Renal cortical epithelial cell (primary cell): ENCODE measurements at regions not wholly inside any gene's neighbourhood (a gene's known extent, or its start where the extent isn't known, plus 50 kb on each side); places are given as distances from the start of the nearest gene placed in this dataset.
A peak's percentile ranks its signal among the peaks of the same experiment; 100 is the strongest.
"Not testable (repeated sequence)": the region's sequence is repeated elsewhere in the genome, so short reads cannot be mapped to it uniquely, and the experiment has no call there.

Source experiments
- DNase-seq: peaks from one replicate; pipeline ENCODE4 v3.0.0-alpha.2; 2011; ENCODE audit warnings: low read depth

GRCh38 chr2:223464071-223464470 is 138.1 kb downstream of the SCG2 start:
- DNase-seq: no peak

- peak; percentile 100 for DNase-seq
Measured at GRCh38 chr2:223465793-223466192, 136.4 kb downstream of the SCG2 start.

GRCh38 chr2:223467196-223467595 is 135.0 kb downstream of the SCG2 start:
- no peak for DNase-seq

- peak; percentile 98 for DNase-seq
Measured at GRCh38 chr2:223469270-223470046, 132.7 kb downstream of the SCG2 start.

DNA sequence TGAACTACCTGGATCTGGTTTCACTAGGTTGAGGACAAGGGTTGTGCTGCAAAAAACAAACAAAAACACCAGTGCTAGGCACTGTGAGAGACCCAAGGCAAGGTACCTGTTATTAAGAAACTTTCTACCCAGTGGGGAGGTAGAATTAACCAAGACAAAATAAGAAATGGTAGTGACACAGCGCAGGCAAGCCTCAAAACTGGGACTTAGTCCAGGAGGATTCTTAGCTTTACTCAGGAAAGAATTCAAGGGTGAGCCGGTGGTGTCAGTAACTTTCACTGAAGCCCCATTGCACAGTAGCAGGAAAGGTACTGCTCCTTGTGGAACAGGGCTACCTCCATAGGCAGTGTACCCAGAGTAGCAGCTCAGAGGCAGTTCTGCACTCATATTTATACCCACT is 131.6 kb downstream of the SCG2 start:
- no peak for DNase-seq

GRCh38 chr2:223472771-223473170 is 129.4 kb downstream of the SCG2 start:
- no peak for DNase-seq

GRCh38 chr2:223474893-223475292 is 127.3 kb downstream of the SCG2 start:
- DNase-seq: no peak

GRCh38 chr2:223475901-223476300 is 126.3 kb downstream of the SCG2 start:
- DNase-seq: no peak

GRCh38 chr2:223477318-223477717 is 124.8 kb downstream of the SCG2 start:
- no peak for DNase-seq

- no peak for DNase-seq
Measured at GRCh38 chr2:223481486-223481885, 120.7 kb downstream of the SCG2 start.

GRCh38 chr2:223486751-223487150 is 115.4 kb downstream of the SCG2 start:
- DNase-seq: peak; percentile 90

DNA sequence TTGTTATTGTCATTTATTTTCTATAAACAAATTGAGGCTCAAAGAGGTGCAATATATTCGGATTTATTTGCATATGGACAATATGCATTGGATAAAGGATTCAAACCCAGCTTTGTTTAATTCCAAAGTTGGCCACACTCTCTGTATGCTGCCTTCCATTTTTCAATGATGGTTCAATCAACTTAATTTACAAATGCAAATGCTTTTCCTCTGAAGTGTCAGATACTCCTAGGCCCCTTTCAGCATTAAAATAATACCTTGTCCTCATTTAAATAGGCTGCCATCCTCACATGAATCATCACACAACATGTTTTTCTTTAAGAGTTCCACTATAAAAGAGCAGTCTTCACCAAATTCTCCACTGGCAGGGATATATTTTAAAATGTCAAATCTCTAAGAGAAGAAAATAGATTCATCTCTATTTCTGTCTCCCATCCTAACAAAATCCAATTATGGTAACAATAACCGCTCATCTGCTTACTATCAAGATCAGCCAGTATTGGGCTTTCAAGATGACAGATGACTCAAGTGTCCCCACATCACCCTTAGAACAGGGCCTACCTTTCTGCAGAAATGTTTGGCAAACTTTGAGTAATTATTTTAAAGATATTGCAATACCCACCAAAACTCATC is 114.8 kb downstream of the SCG2 start:
- DNase-seq: no peak

- DNase-seq: peak; percentile 66
Measured at GRCh38 chr2:223488814-223489213, 113.3 kb downstream of the SCG2 start.

GRCh38 chr2:223494496-223494895 is 107.7 kb downstream of the SCG2 start:
- peak; percentile 95 for DNase-seq

DNA sequence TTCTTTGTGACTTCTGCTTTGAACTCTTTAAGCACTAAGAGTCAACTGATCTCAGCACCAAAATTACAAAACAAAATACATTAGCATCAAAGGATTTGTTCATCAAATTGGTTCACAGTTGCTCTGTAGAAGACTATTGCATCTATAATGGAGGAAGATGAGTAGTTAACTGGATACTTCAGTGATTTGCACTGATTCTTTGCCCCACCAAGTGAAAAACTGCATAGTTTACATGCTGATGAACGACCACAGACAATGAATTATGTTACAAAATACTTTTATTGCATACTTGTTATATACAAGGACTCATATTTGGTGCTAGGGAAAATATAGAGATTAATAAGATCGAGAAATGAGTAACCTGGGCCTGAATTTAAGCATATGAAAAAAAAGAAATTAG is 107.2 kb downstream of the SCG2 start:
- DNase-seq: peak; percentile 66

DNA sequence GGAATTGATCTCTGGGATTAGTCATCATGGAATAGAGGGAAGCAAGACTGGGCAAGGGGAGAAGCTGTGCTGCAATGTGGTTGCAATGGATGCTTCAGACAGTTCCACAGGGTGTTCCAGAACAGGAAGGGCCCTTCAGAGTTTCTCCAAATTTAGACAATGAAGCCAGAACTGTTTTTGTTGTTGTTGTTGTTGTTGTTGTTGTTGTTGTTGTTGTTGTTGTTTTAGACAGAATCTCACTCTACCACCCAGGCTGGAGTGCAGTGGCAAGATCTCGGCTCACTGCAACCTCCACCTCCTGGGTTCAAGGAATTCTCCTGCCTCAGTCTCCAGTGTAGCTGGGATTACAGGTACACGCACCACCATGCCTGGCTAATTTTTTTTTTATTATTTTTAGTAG is 105.3 kb downstream of the SCG2 start:
- not testable (repeated sequence) for DNase-seq

GRCh38 chr2:223500709-223501108 is 101.5 kb downstream of the SCG2 start:
- DNase-seq: no peak

- peak; percentile 86 for DNase-seq
Measured at GRCh38 chr2:223501641-223502040, 100.5 kb downstream of the SCG2 start.

DNA sequence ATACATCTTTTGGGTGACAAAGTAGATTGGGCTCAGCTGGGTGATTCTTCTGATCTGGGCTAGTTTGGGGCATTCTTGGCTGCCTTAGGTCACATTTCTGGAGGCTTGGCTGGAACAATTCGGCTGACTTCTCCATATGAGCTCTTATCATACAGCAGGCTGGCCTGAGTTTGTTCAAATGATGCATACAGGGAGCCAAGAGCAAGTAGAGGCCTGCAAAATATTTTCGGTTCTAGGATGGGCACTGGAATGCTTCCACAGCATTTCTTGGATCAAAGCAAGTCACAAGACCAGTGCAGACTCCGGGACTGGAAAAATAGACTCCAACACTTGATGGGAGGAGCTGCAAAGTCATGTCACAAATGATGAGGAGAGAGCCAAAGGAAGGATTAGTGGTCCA is 98.4 kb downstream of the SCG2 start:
- DNase-seq: no peak

GRCh38 chr2:223508372-223508771 is 93.8 kb downstream of the SCG2 start:
- DNase-seq: no peak

GRCh38 chr2:223510713-223511112 is 91.4 kb downstream of the SCG2 start:
- DNase-seq: no peak

- no peak for DNase-seq
Measured at GRCh38 chr2:223511168-223511567, 91.0 kb downstream of the SCG2 start.

DNA sequence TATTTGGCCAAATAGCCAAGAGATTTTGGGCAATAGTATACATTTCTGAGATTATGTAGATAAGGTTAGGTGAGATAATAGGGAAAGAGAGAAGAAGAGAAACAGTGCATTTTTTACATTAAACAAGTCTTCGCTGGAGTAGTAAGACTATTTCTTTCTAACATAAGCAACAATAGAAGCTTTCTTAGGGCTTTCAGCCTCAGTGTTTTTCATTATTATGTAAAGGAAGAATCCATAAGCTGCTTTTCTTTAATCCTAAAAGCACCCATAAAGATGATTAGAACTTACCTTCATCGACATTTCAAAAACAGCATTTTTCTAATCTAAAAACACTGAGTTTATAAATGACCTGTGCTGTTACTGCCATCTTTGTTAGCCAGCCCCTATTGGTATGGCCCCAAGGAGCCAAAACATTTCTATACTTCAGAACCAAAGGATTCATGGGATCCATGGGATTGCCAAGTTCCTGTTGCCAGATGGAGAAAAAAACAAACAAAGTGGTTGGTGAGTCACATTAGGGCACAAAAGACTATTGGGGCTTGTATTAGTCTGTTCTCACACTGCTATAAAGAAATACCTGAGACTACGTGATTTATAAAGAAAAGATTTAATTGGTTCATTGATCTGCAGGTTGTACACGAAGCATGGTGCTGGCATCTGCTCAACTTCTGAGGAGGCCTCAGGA is 88.2 kb downstream of the SCG2 start:
- DNase-seq: peak; percentile 65
